IPS-15b (cell line): ENCODE measurements at regions not wholly inside any gene's neighbourhood (a gene's known extent, or its start where the extent isn't known, plus 50 kb on each side); places are given as distances from the start of the nearest gene placed in this dataset.
A peak's percentile ranks its signal among the peaks of the same experiment; 100 is the strongest.

Source experiments
- H3K27me3 ChIP-seq: one replicate; pipeline ENCODE4 v1.6.1; 2013; ENCODE audit warnings: low read length; ENCODE audit not compliant: control insufficient read depth, insufficient read depth
- H3K36me3 ChIP-seq: one replicate; pipeline ENCODE4 v1.6.1; 2013; ENCODE audit warnings: low read length; ENCODE audit not compliant: control insufficient read depth, insufficient read depth
- H3K4me1 ChIP-seq: one replicate; pipeline ENCODE4 v1.6.1; 2013; ENCODE audit warnings: mild to moderate bottlenecking, low read length; ENCODE audit not compliant: control insufficient read depth, insufficient read depth
- H3K4me3 ChIP-seq: one replicate; pipeline ENCODE4 v1.5.1; 2013; ENCODE audit warnings: low read depth, low read length
- H3K9ac ChIP-seq: one replicate; pipeline ENCODE4 v1.6.1; 2013; ENCODE audit warnings: low read depth, mild to moderate bottlenecking, low read length
- H3K9me3 ChIP-seq: one replicate; pipeline ENCODE4 v1.6.1; 2013; ENCODE audit warnings: mild to moderate bottlenecking, low read length; ENCODE audit not compliant: control insufficient read depth, insufficient read depth

GRCh38 chr6:138690975-138691594 lies 82.5 kb upstream of the CCDC28A start:
- Histone ChIP-seq H3K4me3 (peak overlapping the region; percentile 81), H3K9ac (no peak overlapping the region), H3K4me1 (peaks cover 14% of the 10 kb centered on the region), H3K36me3 (no peaks in the 10 kb centered on the region), H3K9me3 (no peaks in the 10 kb centered on the region), H3K27me3 (peaks cover 10% of the 10 kb centered on the region)

DNA sequence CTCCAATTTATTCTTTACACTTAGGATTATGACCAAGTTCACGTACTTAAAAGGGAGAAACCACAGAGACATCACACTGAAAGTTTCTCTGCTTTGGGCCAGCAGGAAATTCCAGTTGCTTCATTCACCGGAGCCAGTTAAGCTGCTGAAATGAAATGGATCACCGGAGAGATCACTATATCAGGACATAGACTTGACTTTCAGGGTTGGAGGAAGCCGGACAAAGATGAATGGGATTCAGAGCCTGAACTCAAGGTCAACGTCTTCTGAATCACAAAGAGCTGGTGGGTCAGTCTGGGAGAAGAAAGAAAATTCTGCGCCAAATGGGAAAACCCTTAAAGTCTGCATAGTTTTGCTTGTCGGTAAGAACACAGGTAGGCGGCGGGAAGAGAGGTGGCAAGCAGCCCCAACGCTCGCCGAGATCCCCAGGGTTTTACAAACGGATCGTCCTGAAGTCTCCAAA lies 81.9 kb upstream of the CCDC28A start:
- Histone ChIP-seq H3K36me3 (no peaks in the 10 kb centered on the region), H3K27me3 (peaks cover 10% of the 10 kb centered on the region), H3K9me3 (no peaks in the 10 kb centered on the region), H3K4me3 (peak overlapping the region; percentile 81), H3K4me1 (peaks cover 14% of the 10 kb centered on the region), H3K9ac (peak overlapping the region; percentile 73)

DNA sequence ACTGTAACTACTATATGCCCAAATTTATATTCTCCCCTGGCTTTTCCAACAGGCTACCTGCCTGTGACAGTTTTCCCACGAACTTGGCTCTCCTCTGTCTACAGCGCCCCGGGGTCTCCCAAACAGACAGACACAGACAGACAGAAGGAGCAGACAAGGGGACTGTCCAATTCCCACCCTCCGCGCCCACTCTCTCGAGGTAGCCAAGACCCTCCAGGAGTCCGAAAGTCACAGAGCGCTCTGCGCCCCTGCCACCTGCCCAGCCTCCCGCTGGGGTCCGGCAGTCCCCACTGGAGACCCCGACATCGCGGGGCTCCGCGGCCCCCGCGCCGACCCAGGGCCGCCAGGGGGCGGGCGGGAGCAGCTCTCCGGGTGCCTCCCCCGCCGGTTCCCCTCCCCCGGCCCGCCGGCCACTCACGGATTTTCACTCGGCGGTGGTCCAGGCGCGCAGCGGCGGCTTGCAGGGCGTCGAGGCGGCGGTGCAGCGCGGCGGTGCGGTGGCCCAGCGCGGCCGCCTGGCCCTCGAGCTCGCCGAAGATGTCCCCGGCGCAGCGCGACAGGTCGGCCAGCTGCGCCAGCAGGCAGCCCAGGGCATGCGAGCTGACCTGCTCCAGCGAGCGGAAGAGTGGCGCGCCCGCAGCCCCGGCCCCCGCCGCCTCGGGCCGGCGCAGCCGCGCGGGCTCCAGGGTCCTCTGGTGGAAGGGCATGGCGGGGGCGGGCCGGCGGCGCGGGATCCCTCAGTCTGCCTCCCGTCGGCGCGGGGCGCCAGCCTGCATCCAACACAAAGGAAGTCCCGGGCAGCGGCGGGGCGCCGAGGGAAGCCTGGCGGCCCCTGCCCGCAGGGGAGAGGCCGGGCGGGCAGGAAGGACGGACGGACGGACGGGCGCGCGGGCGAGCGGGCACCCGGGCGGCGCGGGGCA lies 81.3 kb upstream of the CCDC28A start:
- Histone ChIP-seq H3K36me3 (no peaks in the 10 kb centered on the region), H3K4me3 (peak overlapping the region; percentile 81), H3K27me3 (peaks cover 10% of the 10 kb centered on the region), H3K9ac (peak overlapping the region; percentile 73), H3K4me1 (peaks cover 14% of the 10 kb centered on the region), H3K9me3 (no peaks in the 10 kb centered on the region)

DNA sequence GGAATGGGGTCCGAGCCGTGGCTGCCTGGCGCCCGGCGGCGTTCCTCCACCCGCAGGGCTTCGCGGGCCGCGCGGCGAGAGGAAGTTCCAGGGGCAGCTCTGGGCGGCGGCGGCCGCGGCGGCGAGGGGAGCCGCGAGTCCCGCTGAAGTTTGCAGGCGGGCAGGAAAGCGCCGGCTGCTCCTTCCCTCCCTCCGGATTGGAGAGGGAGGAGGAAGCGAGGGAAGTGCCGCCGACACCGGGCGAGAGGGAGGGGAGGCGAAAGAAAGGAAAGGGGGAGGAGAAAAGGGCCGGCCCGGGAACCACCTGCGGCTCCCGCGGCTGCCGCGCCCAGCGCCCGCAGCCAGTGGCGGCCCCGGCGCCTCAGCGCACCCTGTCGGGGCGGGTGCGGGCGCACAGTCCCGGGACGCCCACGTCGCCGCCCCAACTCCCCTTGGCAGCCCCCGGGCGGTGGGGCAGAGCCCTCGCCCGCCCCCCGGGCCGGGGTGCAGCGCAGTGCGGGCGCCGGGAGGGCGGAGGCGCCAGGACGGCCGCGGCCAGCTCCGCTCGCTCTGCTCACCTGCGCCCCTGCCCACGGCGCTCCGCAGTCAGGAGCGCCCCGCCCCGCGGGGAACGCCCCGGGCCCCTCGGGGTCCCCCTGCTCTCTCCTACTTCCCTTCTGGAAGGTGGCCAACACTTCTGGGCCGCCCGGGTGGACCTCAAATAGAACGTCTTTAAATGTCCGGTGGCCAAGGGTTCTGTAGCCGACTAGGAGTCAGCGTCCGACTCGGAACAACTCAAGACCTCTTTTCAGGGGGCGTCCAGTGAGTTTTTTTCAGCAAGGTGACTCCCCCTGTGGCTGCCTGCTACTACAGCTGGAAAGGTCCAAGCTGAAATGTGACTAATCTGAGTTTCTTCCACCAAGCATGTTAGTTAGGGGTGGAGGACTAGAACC lies 80.3 kb upstream of the CCDC28A start:
- peak overlapping the region; percentile 81 for H3K4me3 ChIP-seq
- H3K9ac ChIP-seq: peak overlapping the region; percentile 41
- no peaks in the 10 kb centered on the region for H3K9me3 ChIP-seq
- H3K27me3 ChIP-seq: peaks cover 10% of the 10 kb centered on the region
- H3K36me3 ChIP-seq: no peaks in the 10 kb centered on the region
- peaks cover 14% of the 10 kb centered on the region for H3K4me1 ChIP-seq

GRCh38 chr6:138695193-138695592 lies 78.4 kb upstream of the CCDC28A start:
- no peak overlapping the region for H3K4me3 ChIP-seq
- H3K9ac ChIP-seq: no peak overlapping the region
- peaks cover 14% of the 10 kb centered on the region for H3K4me1 ChIP-seq
- H3K9me3 ChIP-seq: no peaks in the 10 kb centered on the region
- H3K36me3 ChIP-seq: no peaks in the 10 kb centered on the region
- peaks cover 10% of the 10 kb centered on the region for H3K27me3 ChIP-seq

- no peak overlapping the region for H3K9ac ChIP-seq
- no peak overlapping the region for H3K4me3 ChIP-seq
- H3K4me1 ChIP-seq: no peaks in the 10 kb centered on the region
- H3K9me3 ChIP-seq: no peaks in the 10 kb centered on the region
- H3K36me3 ChIP-seq: no peaks in the 10 kb centered on the region
- no peaks in the 10 kb centered on the region for H3K27me3 ChIP-seq
Measured at GRCh38 chr6:138714493-138714892, 59.1 kb upstream of the CCDC28A start.

GRCh38 chr6:138716013-138716412 lies 57.6 kb upstream of the CCDC28A start:
- Histone ChIP-seq H3K4me1 (no peaks in the 10 kb centered on the region), H3K9me3 (no peaks in the 10 kb centered on the region), H3K9ac (no peak overlapping the region), H3K4me3 (no peak overlapping the region), H3K36me3 (no peaks in the 10 kb centered on the region), H3K27me3 (no peaks in the 10 kb centered on the region)

DNA sequence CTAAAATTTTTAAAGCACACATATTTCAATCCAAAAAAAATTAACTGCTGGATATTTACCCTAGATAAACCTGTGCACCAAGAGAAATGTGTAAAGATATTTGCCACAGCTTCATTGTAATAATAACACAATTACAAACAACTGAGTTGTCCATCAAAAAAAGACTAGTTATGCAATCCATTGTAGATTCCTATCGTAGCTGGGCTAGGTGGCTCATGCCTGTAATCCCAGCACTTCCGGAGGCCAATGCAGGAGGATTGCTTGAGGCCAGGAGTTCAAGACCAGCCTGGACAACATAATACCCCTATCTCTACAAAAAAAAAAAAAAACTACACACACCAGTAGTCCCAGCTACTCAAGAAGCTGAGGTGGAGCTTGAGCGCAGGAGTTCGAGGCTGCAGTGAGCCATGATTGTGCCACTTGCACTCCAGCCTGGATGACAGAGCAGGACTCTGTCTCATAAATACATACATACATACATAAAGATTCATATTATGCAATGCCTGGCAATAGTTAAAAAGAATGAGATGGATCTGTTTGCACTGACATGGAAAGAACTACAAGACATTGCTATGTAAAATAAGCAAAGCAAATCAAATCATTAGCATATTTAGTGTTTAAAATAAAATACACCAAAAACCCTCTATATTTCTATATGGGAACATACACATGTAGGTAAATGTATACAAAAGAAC lies 56.5 kb upstream of the CCDC28A start:
- Histone ChIP-seq H3K27me3 (no peaks in the 10 kb centered on the region), H3K36me3 (no peaks in the 10 kb centered on the region), H3K4me3 (no peak overlapping the region), H3K4me1 (no peaks in the 10 kb centered on the region), H3K9me3 (no peaks in the 10 kb centered on the region), H3K9ac (no peak overlapping the region)

- no peak overlapping the region for H3K4me3 ChIP-seq
- no peaks in the 10 kb centered on the region for H3K4me1 ChIP-seq
- H3K27me3 ChIP-seq: no peaks in the 10 kb centered on the region
- H3K9ac ChIP-seq: no peak overlapping the region
- H3K9me3 ChIP-seq: no peaks in the 10 kb centered on the region
- no peaks in the 10 kb centered on the region for H3K36me3 ChIP-seq
Measured at GRCh38 chr6:138719011-138719635, 54.4 kb upstream of the CCDC28A start.

GRCh38 chr6:138719744-138720143 lies 53.8 kb upstream of the CCDC28A start:
- Histone ChIP-seq H3K4me3 (no peak overlapping the region), H3K36me3 (no peaks in the 10 kb centered on the region), H3K9ac (no peak overlapping the region)

More at GRCh38 chr6:138719744-138720143, 53.8 kb upstream of the CCDC28A start:
- Histone ChIP-seq H3K4me1 (no peaks in the 10 kb centered on the region), H3K27me3 (no peaks in the 10 kb centered on the region), H3K9me3 (no peaks in the 10 kb centered on the region)
